NOMO-1 (cell line): ENCODE measurements at regions not wholly inside any gene's neighbourhood (a gene's known extent, or its start where the extent isn't known, plus 50 kb on each side); places are given as distances from the start of the nearest gene placed in this dataset.

ENCODE experiments used
- DNase-seq, 2 experiments: peaks; one replicate each; lab custom pipeline; 2025; ENCODE audit not compliant: unreplicated experiment in 2 of 2; lab: John Stamatoyannopoulos, UW

GRCh38 chr11:45523760-45524159 is 141.7 kb downstream of the CHST1 start:
- DNase-seq, result no peak

- peak; percentile 78 to 94 for DNase-seq
Observed at GRCh38 chr11:45518833-45519535, 146.4 kb downstream of the CHST1 start.

DNA sequence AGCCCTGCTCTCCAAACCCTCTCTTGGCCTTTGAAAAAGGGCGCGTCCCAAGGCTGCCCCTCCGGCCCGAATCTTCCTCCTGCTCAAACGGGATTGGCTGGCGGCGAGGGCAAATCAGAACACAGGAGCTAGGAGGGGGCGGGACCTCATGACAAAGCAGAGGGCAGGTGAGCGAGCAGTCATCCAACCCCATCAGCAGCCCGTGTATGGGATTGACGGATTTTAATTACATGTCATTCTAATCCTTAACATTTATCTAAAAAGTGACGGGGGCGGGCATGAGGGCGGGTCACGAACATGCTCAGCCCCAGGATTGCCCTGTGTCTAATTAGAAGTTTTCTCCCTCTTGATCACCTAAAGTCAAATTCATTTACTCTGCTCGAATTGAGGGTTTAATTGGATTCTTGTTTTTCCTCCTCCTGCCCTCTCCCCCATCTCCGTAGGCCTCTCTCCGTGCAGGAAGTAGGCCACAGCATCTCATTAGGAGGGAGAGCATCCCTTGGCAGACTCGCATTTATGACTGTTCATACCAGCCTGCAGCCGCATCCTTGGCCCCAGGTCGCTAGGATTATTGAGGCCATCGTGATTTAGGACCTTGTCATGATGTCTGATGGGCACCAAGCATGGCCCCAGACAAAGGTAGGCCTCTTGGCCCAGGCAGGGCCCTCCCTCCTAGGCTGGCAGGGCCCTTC is 147.1 kb downstream of the CHST1 start:
- DNase-seq, result no peak

DNA sequence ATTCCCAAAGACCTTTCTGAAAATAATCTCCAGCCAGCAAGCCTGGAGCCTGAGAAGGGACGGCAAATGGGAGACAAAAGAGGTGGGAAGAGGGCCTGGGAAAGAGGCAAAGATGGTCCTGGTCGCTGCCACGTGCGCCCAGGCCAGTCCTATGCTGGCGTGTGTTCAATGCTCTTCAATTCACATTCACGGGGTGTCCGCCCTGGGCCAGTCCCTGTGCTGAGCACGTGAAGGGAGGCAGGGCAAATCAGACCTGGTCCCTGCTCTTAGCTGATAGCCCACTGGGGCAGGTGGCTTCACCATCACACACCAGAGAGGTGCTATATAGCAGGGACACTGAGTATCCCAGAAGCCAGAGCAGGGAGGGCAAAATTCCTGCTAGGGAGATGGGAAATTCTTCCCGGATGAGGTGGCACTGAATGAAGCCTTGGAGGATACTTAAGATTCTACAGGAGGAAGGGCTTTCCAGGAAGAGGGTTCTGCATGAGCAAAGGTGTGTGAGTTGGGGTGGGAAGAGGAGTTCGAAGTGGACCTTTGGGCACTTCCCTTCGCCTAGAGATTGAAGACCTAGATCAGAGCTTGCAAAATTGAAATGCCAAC is 148.2 kb downstream of the CHST1 start:
- DNase-seq, result no peak

DNA sequence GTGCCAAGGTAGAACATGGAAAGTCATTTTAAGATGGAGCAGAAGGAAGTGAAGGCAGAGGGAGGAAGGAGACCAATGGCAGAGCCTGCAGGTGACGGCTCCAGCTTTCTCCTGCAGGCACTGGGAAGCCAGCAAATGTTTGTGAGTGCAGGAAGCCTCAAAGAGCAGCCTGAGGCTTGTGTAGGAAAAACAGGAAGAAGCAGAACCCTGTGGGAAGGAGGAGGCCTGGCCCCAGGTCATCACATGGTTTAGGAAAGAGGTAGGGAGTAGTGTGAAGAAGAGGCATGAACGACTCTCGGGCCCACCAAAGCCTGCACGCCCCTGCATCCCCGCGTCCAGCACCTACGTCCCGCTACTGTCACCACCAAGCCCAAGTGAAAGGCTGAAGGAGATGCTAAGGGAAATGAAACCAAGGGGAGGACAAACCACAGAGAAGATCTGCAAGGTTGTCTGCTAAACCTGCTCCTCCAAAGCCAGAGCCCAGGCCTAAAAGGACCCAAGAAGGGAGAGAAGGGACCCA is 151.5 kb downstream of the CHST1 start:
- DNase-seq, result peak; percentile 7 to 30

- no peak for DNase-seq
Observed at GRCh38 chr11:45512471-45513148, 152.8 kb downstream of the CHST1 start.

DNA sequence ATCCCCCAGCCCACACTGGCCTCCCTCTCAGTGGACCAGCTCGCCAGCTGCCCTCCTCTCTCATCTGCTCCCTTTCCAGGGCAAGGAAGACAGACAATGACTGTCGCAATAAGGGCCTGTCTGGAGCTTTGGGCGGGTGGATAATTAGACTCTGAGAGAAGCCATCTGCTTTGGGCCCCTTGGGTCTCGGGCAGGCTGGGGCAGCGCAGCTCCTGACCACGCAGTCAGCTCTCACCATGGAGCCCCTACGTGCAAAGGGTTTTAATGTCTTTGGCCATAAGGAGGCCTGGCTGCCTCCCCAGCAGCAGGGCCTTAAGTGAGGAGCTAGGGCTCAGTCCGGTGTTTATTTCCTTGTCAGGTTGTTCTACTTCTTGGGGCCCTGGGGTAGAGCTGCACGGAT is 153.9 kb downstream of the CHST1 start:
- DNase-seq, result no peak

DNA sequence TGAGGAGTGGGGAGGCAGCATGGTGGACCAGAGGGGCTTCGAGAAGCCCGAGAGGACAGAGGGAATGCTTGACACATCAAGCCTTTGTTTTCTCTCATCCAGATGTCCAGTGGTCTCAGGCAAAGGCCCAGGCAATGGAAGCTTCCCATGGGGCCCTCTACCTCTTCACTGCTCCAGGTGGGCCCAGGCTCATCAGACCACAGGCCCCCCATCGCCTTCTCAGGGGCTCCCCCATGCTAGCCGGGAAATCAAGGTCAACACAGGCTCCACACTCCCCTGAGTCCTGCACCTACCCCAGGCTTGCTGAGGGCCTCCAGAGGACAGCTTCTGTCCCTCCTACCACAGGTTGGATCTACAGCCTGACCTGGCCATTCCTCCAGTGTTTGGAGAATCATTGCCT is 157.5 kb downstream of the CHST1 start:
- DNase-seq, result no peak

DNA sequence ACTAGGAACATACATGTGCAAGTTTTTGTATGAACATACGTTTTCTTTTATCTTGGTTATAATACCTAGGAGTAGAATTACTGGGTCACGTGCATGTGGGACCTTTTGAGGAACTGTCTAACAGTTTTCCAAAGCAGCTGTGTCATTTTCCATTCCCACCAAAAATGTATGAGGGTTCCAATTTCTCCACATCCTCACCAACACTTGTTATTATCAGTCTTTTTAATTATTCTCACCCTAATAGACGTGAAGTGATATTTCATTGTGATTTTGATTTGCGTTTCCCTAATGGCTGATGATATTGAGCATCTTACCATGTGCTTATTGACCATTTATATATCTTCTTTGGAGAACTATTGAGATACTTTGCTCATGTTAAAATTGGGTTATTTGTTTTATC is 162.1 kb downstream of the CHST1 start:
- no peak for DNase-seq

DNA sequence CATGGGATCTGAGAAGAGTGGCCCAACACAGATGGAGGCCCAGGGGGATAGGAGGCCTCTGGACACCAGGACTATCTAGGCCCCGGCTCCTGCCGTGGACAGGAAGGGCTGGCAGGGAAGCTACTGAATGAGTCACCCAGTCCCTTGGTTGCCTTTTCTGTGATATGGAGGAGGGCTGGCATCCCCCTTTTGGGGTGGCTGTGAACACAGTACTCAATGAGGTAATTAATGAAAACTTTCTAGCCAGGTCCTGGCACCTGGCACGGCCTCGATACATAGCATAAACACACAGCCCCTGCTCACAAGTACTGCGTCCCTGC is 163.2 kb downstream of the CHST1 start:
- no peak for DNase-seq

GRCh38 chr11:45501392-45502225 is 163.8 kb downstream of the CHST1 start:
- DNase-seq, result no peak

DNA sequence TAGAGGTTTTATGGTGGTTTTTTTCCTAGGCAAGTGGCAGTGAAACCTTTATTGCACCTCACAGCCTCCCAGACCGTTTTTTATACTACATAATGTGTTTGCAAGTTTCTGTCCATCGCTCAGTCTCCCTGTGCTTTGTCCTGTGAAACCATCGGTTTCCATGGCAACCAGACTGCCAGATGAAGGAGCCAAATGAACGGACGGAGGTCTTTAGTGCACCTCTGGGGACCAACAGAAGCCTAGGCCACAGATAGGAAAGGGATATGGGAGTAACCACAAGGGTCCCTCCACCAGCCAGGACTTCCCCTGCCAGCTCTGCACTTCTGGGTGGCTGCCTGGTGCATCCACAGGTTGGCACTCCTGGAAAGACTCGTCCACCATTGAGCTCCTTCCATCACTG is 165.0 kb downstream of the CHST1 start:
- no peak for DNase-seq

DNA sequence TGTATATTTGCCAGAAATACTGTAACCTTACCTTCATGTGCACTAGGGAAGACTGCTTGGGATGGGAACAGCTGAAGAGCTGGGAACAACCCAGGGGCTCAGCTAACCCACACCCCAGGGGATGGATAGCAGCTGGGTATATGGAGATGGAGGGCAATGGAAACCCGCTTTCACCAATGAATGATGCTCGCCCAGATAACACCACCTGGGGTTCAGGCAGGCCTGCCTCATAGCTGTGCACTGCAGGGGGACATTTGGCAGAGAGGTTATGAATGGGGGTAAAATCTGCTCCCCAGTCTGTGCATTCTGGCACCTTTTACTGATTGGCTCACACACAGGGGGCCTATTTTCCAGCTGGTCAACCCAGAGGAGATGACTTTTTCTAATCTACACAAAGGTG is 170.7 kb downstream of the CHST1 start:
- no peak for DNase-seq

DNA sequence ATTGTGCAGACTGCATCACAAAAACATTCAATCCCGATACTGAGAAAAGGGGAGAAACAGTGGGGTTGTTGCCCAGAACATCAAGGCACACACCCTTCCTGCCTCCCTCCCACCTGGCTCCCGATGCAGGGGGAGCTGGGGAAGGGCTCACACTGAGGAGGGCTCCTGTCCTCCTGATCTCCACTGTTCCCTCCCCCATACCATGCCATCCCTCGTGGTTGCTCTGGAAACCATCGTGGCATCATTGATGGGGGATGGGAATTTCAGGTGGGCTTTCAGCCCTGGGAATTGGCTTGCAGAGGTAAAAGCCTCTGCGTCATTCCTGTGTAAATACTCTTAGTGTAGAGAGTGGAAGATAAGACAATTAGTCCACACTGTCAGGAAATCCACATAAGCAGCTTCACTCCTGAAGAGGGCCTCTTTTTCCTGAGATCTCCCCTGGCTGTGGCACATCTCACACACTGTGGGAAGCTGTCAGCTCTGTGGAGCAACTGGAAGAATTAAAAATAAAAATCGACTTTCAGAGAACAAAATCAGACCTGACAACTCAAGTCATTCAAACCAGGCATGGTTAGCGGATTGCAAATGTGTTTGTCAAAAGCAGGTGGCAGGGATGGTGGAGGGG is 176.0 kb downstream of the CHST1 start:
- no peak for DNase-seq

DNA sequence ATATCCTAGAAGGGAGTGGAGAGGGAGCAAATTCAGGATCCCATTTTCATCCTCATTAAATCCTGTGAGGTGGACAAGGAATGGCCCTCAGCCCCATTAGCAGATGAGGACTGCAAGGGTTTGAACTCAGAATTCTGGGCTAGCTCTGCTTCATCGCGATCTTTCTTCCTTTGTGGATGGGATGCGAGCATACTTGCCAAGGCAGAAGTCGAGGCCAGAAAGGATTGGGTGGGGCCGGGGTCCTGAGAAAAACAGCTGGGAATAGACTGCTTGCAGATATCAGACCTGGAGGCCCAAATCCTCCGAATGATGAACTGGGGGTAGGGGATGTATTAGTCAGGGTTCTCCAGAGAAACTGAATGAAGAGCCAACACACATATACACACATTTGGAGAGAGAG is 179.0 kb downstream of the CHST1 start:
- DNase-seq, result no peak

- no peak for DNase-seq
Observed at GRCh38 chr11:45485070-45485707, 180.2 kb downstream of the CHST1 start.

GRCh38 chr11:45484326-45484883 is 181.0 kb downstream of the CHST1 start:
- no peak for DNase-seq

DNA sequence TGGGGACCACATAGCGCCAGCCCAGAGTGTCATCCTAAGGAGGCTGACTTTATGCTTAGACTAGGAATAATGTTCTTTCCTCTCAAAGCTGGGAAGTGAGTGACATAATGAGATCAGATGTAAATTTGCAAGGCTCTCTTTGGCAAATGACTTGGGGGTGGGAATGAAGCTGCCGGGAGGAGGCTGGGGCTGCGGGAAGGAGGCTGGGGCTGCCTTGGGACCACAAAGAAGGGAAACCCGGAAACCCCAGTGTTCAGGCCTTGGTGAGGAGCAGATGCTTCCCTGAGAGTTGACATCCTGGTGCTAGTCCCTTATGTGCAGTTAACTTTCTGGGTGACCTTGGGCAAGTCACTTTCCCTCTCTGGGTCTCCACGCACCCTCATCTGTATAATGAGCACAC is 182.0 kb downstream of the CHST1 start:
- no peak for DNase-seq

DNA sequence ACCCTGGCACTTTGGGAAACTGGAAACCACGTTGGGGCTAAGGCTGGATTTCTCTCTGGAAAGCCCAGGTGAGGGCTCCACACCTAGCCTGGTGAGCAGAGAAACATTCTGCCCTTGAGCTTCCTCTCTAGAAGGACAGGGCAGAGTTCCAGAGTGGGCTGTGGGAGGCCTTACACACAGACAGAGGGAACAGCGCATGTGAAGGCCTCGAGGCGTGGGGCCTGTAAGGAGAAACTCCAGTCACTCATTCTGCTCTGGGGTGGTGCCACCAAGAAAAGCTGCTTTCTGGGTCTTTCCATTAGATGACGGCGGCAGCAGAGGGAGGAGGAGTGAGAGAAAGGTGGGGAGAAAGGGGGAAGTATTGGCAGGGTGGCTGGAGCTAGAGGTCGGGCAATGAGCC is 183.1 kb downstream of the CHST1 start:
- no peak for DNase-seq
